ENCODE measurements at regions not wholly inside any gene's neighbourhood (a gene's known extent, or its start where the extent isn't known, plus 50 kb on each side); places are given as distances from the start of the nearest gene placed in this dataset.

- CTCF ChIA-PET: no interaction called here
- H3K9me3 ChIP-seq: no peaks in the 10 kb centered on the region
- DNase-seq: no peak
- Mint-ChIP-seq H3K36me3 (ENCODE audit: insufficient read depth, unreplicated experiment) (no peaks in the 10 kb centered on the region), H3K27ac (ENCODE audit: unreplicated experiment) (no peak overlapping the region), H3K4me1 (ENCODE audit: low read depth, unreplicated experiment) (no peaks in the 10 kb centered on the region), H3K4me3 (ENCODE audit: unreplicated experiment) (no peak overlapping the region), H3K9me3 (ENCODE audit: unreplicated experiment) (no peaks in the 10 kb centered on the region), H3K27me3 (ENCODE audit: insufficient read depth, unreplicated experiment) (peaks cover 3% of the 10 kb centered on the region)
- POLR2A ChIA-PET: no interaction called here
- TF ChIP-seq, protein P1, sequence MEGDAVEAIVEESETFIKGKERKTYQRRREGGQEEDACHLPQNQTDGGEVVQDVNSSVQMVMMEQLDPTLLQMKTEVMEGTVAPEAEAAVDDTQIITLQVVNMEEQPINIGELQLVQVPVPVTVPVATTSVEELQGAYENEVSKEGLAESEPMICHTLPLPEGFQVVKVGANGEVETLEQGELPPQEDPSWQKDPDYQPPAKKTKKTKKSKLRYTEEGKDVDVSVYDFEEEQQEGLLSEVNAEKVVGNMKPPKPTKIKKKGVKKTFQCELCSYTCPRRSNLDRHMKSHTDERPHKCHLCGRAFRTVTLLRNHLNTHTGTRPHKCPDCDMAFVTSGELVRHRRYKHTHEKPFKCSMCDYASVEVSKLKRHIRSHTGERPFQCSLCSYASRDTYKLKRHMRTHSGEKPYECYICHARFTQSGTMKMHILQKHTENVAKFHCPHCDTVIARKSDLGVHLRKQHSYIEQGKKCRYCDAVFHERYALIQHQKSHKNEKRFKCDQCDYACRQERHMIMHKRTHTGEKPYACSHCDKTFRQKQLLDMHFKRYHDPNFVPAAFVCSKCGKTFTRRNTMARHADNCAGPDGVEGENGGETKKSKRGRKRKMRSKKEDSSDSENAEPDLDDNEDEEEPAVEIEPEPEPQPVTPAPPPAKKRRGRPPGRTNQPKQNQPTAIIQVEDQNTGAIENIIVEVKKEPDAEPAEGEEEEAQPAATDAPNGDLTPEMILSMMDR (IDR thresholded peaks at IDR 0.05; ENCODE audit: insufficient read depth in 1 of 2, low read depth in 1 of 2, low read length in 1 of 2, severe bottlenecking in 1 of 2, unreplicated experiment in 1 of 2): no peak
- no peak overlapping the region for H3K4me3 ChIP-seq (ENCODE audit: low read depth, low read length)
- intact Hi-C loops (cut with micrococcal nuclease; ENCODE audit: unreplicated experiment): no loop called here
- BruUV-seq (replicated peaks): no TSS peak
- H3K4me1 ChIP-seq: no peaks in the 10 kb centered on the region
- H3K27me3 ChIP-seq (replicated peaks; ENCODE audit: control insufficient read depth, insufficient read depth, low read length): no peaks in the 10 kb centered on the region
- H3K36me3 ChIP-seq (ENCODE audit: control insufficient read depth, insufficient read depth, low read length): no peaks in the 10 kb centered on the region
These were observed 294.3 kb downstream of the GUCY2F start for GRCh38 chrX:109187473-109188168.

DNA sequence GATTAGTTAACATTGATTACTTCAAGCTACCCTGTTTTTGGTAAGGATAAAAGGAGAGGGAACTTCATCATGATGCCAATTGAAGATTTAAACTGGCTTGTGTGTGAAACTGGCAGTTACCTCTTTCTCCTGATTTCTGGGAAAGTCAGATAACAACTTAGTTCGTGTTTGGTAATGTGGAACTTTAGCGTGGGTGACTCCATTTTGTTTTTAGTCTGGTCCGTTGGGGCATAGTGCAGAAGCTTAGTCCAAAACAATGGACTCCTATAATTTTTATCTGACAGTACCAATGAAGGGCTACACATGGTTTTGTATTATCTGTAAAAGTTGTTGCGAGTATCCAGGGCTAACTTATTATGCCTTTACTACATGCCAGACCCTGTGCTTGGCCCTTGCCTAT, 294.9 kb downstream of the GUCY2F start:
- no peaks in the 10 kb centered on the region for H3K27me3 ChIP-seq (replicated peaks; ENCODE audit: control insufficient read depth, insufficient read depth, low read length)
- Mint-ChIP-seq H3K4me3 (ENCODE audit: unreplicated experiment) (no peak overlapping the region), H3K27me3 (ENCODE audit: insufficient read depth, unreplicated experiment) (peaks cover 7% of the 10 kb centered on the region), H3K4me1 (ENCODE audit: low read depth, unreplicated experiment) (no peaks in the 10 kb centered on the region), H3K36me3 (ENCODE audit: insufficient read depth, unreplicated experiment) (no peaks in the 10 kb centered on the region), H3K9me3 (ENCODE audit: unreplicated experiment) (no peaks in the 10 kb centered on the region), H3K27ac (ENCODE audit: unreplicated experiment) (no peak overlapping the region)
- ChIA-PET POLR2A (no interaction called here), CTCF (no interaction called here)
- TF ChIP-seq, protein P1 (IDR thresholded peaks at IDR 0.05; ENCODE audit: insufficient read depth in 1 of 2, low read depth in 1 of 2, low read length in 1 of 2, severe bottlenecking in 1 of 2, unreplicated experiment in 1 of 2): no peak
- no peaks in the 10 kb centered on the region for H3K4me1 ChIP-seq
- no TSS peak for BruUV-seq (replicated peaks)
- H3K9me3 ChIP-seq: no peaks in the 10 kb centered on the region
- DNase-seq: no peak
- H3K36me3 ChIP-seq (ENCODE audit: control insufficient read depth, insufficient read depth, low read length): no peaks in the 10 kb centered on the region
- intact Hi-C loops (cut with micrococcal nuclease; ENCODE audit: unreplicated experiment): no loop called here
- no peak overlapping the region for H3K4me3 ChIP-seq (ENCODE audit: low read depth, low read length)

DNA sequence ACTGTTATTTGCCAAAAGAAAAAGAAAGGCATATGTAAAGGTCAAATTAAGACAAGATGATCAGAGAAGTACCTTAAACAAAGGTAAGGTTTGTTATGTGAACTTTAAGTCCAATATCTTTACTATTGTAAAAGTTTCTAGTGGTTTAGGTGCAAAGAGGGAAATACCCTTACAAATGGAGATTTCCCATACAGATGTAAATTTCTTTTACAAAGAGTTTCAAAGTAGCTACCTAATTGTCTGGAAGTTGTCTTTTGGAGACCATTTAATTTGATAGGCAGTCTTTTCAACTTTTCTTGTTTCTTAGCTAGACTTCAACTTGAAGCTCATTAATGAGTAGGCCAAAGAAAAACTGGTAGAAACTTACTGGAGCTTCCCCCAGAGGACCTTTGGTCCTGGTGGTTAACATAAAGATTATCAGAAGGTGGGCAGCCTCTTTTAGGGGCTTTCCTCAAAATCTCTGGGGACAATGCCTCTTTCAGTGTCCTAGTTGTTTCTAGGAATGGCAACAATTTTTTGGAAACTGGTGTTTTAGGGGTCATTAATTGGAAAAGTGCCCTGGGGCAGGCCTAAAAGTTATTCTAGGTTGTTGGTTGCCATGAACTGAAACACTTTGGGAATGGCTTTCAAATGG, 297.3 kb downstream of the GUCY2F start:
- Mint-ChIP-seq H3K4me1 (ENCODE audit: low read depth, unreplicated experiment) (no peaks in the 10 kb centered on the region), H3K36me3 (ENCODE audit: insufficient read depth, unreplicated experiment) (no peaks in the 10 kb centered on the region), H3K9me3 (ENCODE audit: unreplicated experiment) (no peaks in the 10 kb centered on the region), H3K27ac (ENCODE audit: unreplicated experiment) (no peak overlapping the region), H3K4me3 (ENCODE audit: unreplicated experiment) (no peak overlapping the region), H3K27me3 (ENCODE audit: insufficient read depth, unreplicated experiment) (peaks cover 18% of the 10 kb centered on the region)
- intact Hi-C loops (cut with micrococcal nuclease; ENCODE audit: unreplicated experiment): no loop called here
- TF ChIP-seq, protein P1 (IDR thresholded peaks at IDR 0.05; ENCODE audit: insufficient read depth in 1 of 2, low read depth in 1 of 2, low read length in 1 of 2, severe bottlenecking in 1 of 2, unreplicated experiment in 1 of 2): no peak
- CTCF ChIA-PET: no interaction called here
- no TSS peak for BruUV-seq (replicated peaks)
- H3K36me3 ChIP-seq (ENCODE audit: control insufficient read depth, insufficient read depth, low read length): no peaks in the 10 kb centered on the region
- H3K4me1 ChIP-seq: no peaks in the 10 kb centered on the region
- no peak for DNase-seq
- POLR2A ChIA-PET: no interaction called here
- no peaks in the 10 kb centered on the region for H3K9me3 ChIP-seq
- H3K4me3 ChIP-seq (ENCODE audit: low read depth, low read length): no peak overlapping the region
- no peaks in the 10 kb centered on the region for H3K27me3 ChIP-seq (replicated peaks; ENCODE audit: control insufficient read depth, insufficient read depth, low read length)

Measured in Caco-2 (cell line).